ENCODE measurements at regions not wholly inside any gene's neighbourhood (a gene's known extent, or its start where the extent isn't known, plus 50 kb on each side); places are given as distances from the start of the nearest gene placed in this dataset.
"Not testable (repeated sequence)": the region's sequence is repeated elsewhere in the genome, so short reads cannot be mapped to it uniquely, and the experiment has no call there.

- Histone ChIP-seq H3K27me3 (ENCODE audit: insufficient read depth, low read depth) (no peaks in the 10 kb centered on the region), H3K4me1 (replicated peaks; ENCODE audit: insufficient read depth) (no peaks in the 10 kb centered on the region), H3K27ac (no peak overlapping the region), H3K9me2 (ENCODE audit: insufficient read depth) (no peaks in the 10 kb centered on the region), H3K36me3 (ENCODE audit: low read depth) (no peaks in the 10 kb centered on the region), H4K20me1 (ENCODE audit: insufficient read depth) (no peaks in the 10 kb centered on the region), H3K4me2 (no peak overlapping the region), H2AFZ (no peak overlapping the region), H3K9me3 (ENCODE audit: insufficient read depth, low read depth) (no peaks in the 10 kb centered on the region), H3K79me2 (ENCODE audit: low read depth) (no peaks in the 10 kb centered on the region), H3F3A (ENCODE audit: insufficient read depth, low read depth) (no peaks in the 10 kb centered on the region), H3K4me3 (no peak overlapping the region)
- no peak for TF ChIP-seq CTCF (conservative IDR thresholded peaks at IDR 0.05)
- intact Hi-C loops (cut with micrococcal nuclease; ENCODE audit: unreplicated experiment), result no loop called here
- ChIA-PET POLR2A (ENCODE audit: unreplicated experiment) (no interaction called here), CTCF (no interaction called here)
- BruUV-seq (replicated peaks), result no TSS peak
- no peak for DNase-seq
Observed at GRCh38 chr1:223020770-223021169, 122.3 kb downstream of the TLR5 start.

- DNase-seq, result peak in 1 of 2 experiments; percentile 52
- H3F3A ChIP-seq (ENCODE audit: insufficient read depth, low read depth), result no peaks in the 10 kb centered on the region
- no peak overlapping the region for H3K4me3 ChIP-seq
- TF ChIP-seq EZH2 (IDR thresholded peaks at IDR 0.05; ENCODE audit: low read depth) (no peak), CTCF (conservative IDR thresholded peaks at IDR 0.05) (no peak)
- H3K36me3 ChIP-seq (ENCODE audit: low read depth), result no peaks in the 10 kb centered on the region
- H3K27me3 ChIP-seq (ENCODE audit: insufficient read depth, low read depth), result no peaks in the 10 kb centered on the region
- H3K27ac ChIP-seq, result no peak overlapping the region
- ChIA-PET POLR2A (ENCODE audit: unreplicated experiment) (interaction anchor here (0.5 to 0.6 kb wide), 3 partner anchors 197 to 823 kb away, joined by 3 to 6 read pairs (median 6); partner anchors contain the start of gene TP53BP2), CTCF (no interaction called here)
- H3K79me2 ChIP-seq (ENCODE audit: low read depth), result no peaks in the 10 kb centered on the region
- no peaks in the 10 kb centered on the region for H3K9me2 ChIP-seq (ENCODE audit: insufficient read depth)
- no peak overlapping the region for H2AFZ ChIP-seq
- H3K4me2 ChIP-seq, result no peak overlapping the region
- H3K4me1 ChIP-seq (replicated peaks; ENCODE audit: insufficient read depth), result no peaks in the 10 kb centered on the region
- no TSS peak for BruUV-seq (replicated peaks)
- intact Hi-C loops (cut with micrococcal nuclease; ENCODE audit: unreplicated experiment), result no loop called here
- H4K20me1 ChIP-seq (ENCODE audit: insufficient read depth), result no peaks in the 10 kb centered on the region
- no peaks in the 10 kb centered on the region for H3K9me3 ChIP-seq (ENCODE audit: insufficient read depth, low read depth)
Observed at GRCh38 chr1:223022641-223023473, 120.2 kb downstream of the TLR5 start.

GRCh38 chr1:223023863-223024262 is 119.2 kb downstream of the TLR5 start:
- no peaks in the 10 kb centered on the region for H4K20me1 ChIP-seq (ENCODE audit: insufficient read depth)

GRCh38 chr1:223024486-223024885 is 118.6 kb downstream of the TLR5 start:
- H3K4me3 ChIP-seq; POLR2A ChIA-PET (ENCODE audit: unreplicated experiment); H4K20me1 ChIP-seq (ENCODE audit: insufficient read depth); DNase-seq; H2AFZ ChIP-seq; H3F3A ChIP-seq (ENCODE audit: insufficient read depth, low read depth); BruUV-seq (replicated peaks); CTCF ChIA-PET; H3K9me2 ChIP-seq (ENCODE audit: insufficient read depth); H3K9me3 ChIP-seq (ENCODE audit: insufficient read depth, low read depth); intact Hi-C loops (cut with micrococcal nuclease; ENCODE audit: unreplicated experiment); H3K4me2 ChIP-seq; H3K27ac ChIP-seq; H3K36me3 ChIP-seq (ENCODE audit: low read depth); H3K27me3 ChIP-seq (ENCODE audit: insufficient read depth, low read depth); H3K79me2 ChIP-seq (ENCODE audit: low read depth); H3K4me1 ChIP-seq (replicated peaks; ENCODE audit: insufficient read depth): not testable (repeated sequence)

More at GRCh38 chr1:223023863-223024262, 119.2 kb downstream of the TLR5 start:
- H2AFZ ChIP-seq, result no peak overlapping the region
- intact Hi-C loops (cut with micrococcal nuclease; ENCODE audit: unreplicated experiment), result no loop called here
- H3K9me2 ChIP-seq (ENCODE audit: insufficient read depth), result no peaks in the 10 kb centered on the region
- no peaks in the 10 kb centered on the region for H3K9me3 ChIP-seq (ENCODE audit: insufficient read depth, low read depth)
- no peaks in the 10 kb centered on the region for H3K4me1 ChIP-seq (replicated peaks; ENCODE audit: insufficient read depth)
- no peak for DNase-seq
- no peaks in the 10 kb centered on the region for H3F3A ChIP-seq (ENCODE audit: insufficient read depth, low read depth)
- H3K4me3 ChIP-seq, result no peak overlapping the region
- POLR2A ChIA-PET (ENCODE audit: unreplicated experiment), result no interaction called here
- H3K4me2 ChIP-seq, result no peak overlapping the region
- no peaks in the 10 kb centered on the region for H3K79me2 ChIP-seq (ENCODE audit: low read depth)
- CTCF ChIA-PET, result no interaction called here
- H3K36me3 ChIP-seq (ENCODE audit: low read depth), result no peaks in the 10 kb centered on the region
- no peak for TF ChIP-seq CTCF (conservative IDR thresholded peaks at IDR 0.05)
- TF ChIP-seq EZH2 (IDR thresholded peaks at IDR 0.05; ENCODE audit: low read depth), result no peak
- no peaks in the 10 kb centered on the region for H3K27me3 ChIP-seq (ENCODE audit: insufficient read depth, low read depth)
- H3K27ac ChIP-seq, result no peak overlapping the region
- no TSS peak for BruUV-seq (replicated peaks)

GRCh38 chr1:223025190-223025734 is 117.8 kb downstream of the TLR5 start:
- H3K4me3 ChIP-seq; H3K27me3 ChIP-seq (ENCODE audit: insufficient read depth, low read depth); H4K20me1 ChIP-seq (ENCODE audit: insufficient read depth); DNase-seq; H3K36me3 ChIP-seq (ENCODE audit: low read depth); POLR2A ChIA-PET (ENCODE audit: unreplicated experiment); H2AFZ ChIP-seq; H3F3A ChIP-seq (ENCODE audit: insufficient read depth, low read depth); BruUV-seq (replicated peaks); H3K9me3 ChIP-seq (ENCODE audit: insufficient read depth, low read depth); H3K79me2 ChIP-seq (ENCODE audit: low read depth); H3K4me1 ChIP-seq (replicated peaks; ENCODE audit: insufficient read depth); H3K4me2 ChIP-seq; H3K9me2 ChIP-seq (ENCODE audit: insufficient read depth); intact Hi-C loops (cut with micrococcal nuclease; ENCODE audit: unreplicated experiment); H3K27ac ChIP-seq; CTCF ChIA-PET: not testable (repeated sequence)

All from PC-9 (cell line).